DOHH2 (cell line): ENCODE measurements at regions not wholly inside any gene's neighbourhood (a gene's known extent, or its start where the extent isn't known, plus 50 kb on each side); places are given as distances from the start of the nearest gene placed in this dataset.
"Not testable (repeated sequence)": the region's sequence is repeated elsewhere in the genome, so short reads cannot be mapped to it uniquely, and the experiment has no call there.

ENCODE experiments used
- H3F3A ChIP-seq: fragments of 200-600 bp; sonication (generic), shearing (Covaris generic); 2 replicates; pipeline ENCODE4 v1.6.0; 2016; ENCODE audit warnings: antibody characterized with exemption, mild to moderate bottlenecking; ENCODE audit not compliant: control insufficient read depth, insufficient read depth
- H3K27ac ChIP-seq: fragments of 200-600 bp; sonication (generic); 2 replicates; pipeline ENCODE4 v1.5.1; 2014; ENCODE audit warnings: low read depth, mild to moderate bottlenecking, low read length, moderate library complexity
- H3K27me3 ChIP-seq: fragments of 200-600 bp; sonication (generic); 2 replicates; pipeline ENCODE4 v1.6.1; 2014; ENCODE audit warnings: mild to moderate bottlenecking, low read length, mixed read lengths; ENCODE audit not compliant: control insufficient read depth
- H3K36me3 ChIP-seq: fragments of 200-600 bp; sonication (generic); 2 replicates; pipeline ENCODE4 v1.6.1; 2014; ENCODE audit warnings: mild to moderate bottlenecking, low read length, moderate library complexity, mixed read lengths; ENCODE audit not compliant: control insufficient read depth
- H3K4me1 ChIP-seq: fragments of 200-600 bp; sonication (generic); 2 replicates; pipeline ENCODE4 v1.6.1; 2014; ENCODE audit warnings: mild to moderate bottlenecking, low read length, mixed read lengths; ENCODE audit not compliant: control insufficient read depth
- H3K4me2 ChIP-seq: fragments of 200-600 bp; sonication (generic); 2 replicates; pipeline ENCODE4 v1.6.0; 2014; ENCODE audit warnings: mild to moderate bottlenecking, low read length, moderate library complexity
- H3K4me3 ChIP-seq: fragments of 200-600 bp; sonication (generic); 2 replicates; pipeline ENCODE4 v1.5.1; 2014; ENCODE audit warnings: mild to moderate bottlenecking, low read length, mixed read lengths
- H3K79me2 ChIP-seq: fragments of 200-600 bp; sonication (generic); 2 replicates; pipeline ENCODE4 v1.6.1; 2014; ENCODE audit warnings: mild to moderate bottlenecking, low read length, mixed read lengths; ENCODE audit not compliant: control insufficient read depth
- H3K9me2 ChIP-seq: fragments of 200-600 bp; sonication (generic); replicated peaks from 2 replicates; pipeline ENCODE4 v1.6.1; 2014; ENCODE audit warnings: mild to moderate bottlenecking, low read length, mixed read lengths; ENCODE audit not compliant: control insufficient read depth
- H3K9me3 ChIP-seq: fragments of 200-600 bp; sonication (generic); 2 replicates; pipeline ENCODE4 v1.6.1; 2014; ENCODE audit warnings: antibody characterized with exemption, low read length, mixed read lengths; ENCODE audit not compliant: control insufficient read depth, insufficient read depth
- H4K20me1 ChIP-seq: fragments of 200-600 bp; sonication (generic); 2 replicates; pipeline ENCODE4 v1.6.0; 2014; ENCODE audit warnings: low read depth, mild to moderate bottlenecking, antibody characterized with exemption, low read length, moderate library complexity; ENCODE audit not compliant: control insufficient read depth, insufficient read depth
- EZH2phosphoT487 ChIP-seq: fragments of 200-600 bp; sonication (generic); IDR thresholded peaks from 2 replicates; pipeline ENCODE4 v1.6.1; 2017; ENCODE audit warnings: borderline replicate concordance, mild to moderate bottlenecking, antibody characterized with exemption, low read length, moderate library complexity, mixed read lengths
- TF ChIP-seq, protein P1 (sequence below): fragments of 200-600 bp; sonication (generic); IDR thresholded peaks from one replicate; pipeline ENCODE4 v1.5.1; 2014; ENCODE audit warnings: antibody characterized with exemption, mild to moderate bottlenecking, low read depth, low read length; ENCODE audit not compliant: poor library complexity, severe bottlenecking

DNA sequence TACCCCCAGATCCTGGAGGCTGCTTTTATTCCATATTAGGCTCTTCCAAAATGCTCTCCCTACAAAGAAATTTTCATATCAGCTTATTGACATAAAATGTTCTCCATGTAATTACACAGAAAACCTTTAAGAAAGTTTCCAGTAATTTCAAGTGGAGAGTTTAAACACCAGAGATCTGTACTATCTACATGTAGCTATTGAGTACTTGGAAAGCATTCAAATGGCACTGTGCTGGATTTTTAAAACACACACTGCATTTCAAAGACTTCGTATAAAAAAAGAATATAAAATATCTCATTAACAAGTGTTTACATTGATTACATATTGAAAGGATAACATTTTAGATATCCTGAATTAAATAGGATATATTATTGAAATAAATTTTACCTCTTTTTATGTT is 182.4 kb upstream of the ZNF521 start:
- Histone ChIP-seq H3K4me2 (no peak overlapping the region), H4K20me1 (no peaks in the 10 kb centered on the region)
- TF ChIP-seq EZH2phosphoT487, result no peak
- TF ChIP-seq, protein P1, sequence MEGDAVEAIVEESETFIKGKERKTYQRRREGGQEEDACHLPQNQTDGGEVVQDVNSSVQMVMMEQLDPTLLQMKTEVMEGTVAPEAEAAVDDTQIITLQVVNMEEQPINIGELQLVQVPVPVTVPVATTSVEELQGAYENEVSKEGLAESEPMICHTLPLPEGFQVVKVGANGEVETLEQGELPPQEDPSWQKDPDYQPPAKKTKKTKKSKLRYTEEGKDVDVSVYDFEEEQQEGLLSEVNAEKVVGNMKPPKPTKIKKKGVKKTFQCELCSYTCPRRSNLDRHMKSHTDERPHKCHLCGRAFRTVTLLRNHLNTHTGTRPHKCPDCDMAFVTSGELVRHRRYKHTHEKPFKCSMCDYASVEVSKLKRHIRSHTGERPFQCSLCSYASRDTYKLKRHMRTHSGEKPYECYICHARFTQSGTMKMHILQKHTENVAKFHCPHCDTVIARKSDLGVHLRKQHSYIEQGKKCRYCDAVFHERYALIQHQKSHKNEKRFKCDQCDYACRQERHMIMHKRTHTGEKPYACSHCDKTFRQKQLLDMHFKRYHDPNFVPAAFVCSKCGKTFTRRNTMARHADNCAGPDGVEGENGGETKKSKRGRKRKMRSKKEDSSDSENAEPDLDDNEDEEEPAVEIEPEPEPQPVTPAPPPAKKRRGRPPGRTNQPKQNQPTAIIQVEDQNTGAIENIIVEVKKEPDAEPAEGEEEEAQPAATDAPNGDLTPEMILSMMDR, result no peak

DNA sequence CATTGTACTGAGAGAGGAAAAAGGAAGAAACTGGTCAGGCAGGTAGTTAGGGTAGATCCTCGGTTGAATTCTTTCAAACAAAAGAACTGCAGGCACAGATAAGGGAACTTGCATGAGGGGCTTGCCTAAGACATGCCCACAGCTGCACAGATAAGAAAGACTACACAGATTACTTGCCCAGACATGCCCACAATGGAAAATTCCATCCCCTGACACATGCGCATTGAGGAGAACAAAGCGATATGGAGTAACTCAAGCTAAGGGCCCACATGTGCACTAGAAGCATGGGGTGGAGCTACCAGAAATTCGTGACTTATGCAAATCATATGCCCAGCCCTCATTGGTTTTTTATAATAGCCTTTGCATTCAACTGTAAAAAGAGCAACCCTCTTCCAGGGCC is 181.3 kb upstream of the ZNF521 start:
- TF ChIP-seq, protein P1, result no peak
- TF ChIP-seq EZH2phosphoT487, result no peak

More for the DNA sequence above, 182.4 kb upstream of the ZNF521 start:
- Histone ChIP-seq H3K27ac (no peak overlapping the region), H3K9me3 (no peaks in the 10 kb centered on the region), H3K4me1 (peaks cover 5% of the 10 kb centered on the region; the same call in 1 of the 2 replicates), H3K4me3 (no peak overlapping the region), H3K27me3 (no peaks in the 10 kb centered on the region), H3K9me2 (no peaks in the 10 kb centered on the region), H3K79me2 (no peaks in the 10 kb centered on the region), H3K36me3 (no peaks in the 10 kb centered on the region), H3F3A (no peaks in the 10 kb centered on the region)

DNA sequence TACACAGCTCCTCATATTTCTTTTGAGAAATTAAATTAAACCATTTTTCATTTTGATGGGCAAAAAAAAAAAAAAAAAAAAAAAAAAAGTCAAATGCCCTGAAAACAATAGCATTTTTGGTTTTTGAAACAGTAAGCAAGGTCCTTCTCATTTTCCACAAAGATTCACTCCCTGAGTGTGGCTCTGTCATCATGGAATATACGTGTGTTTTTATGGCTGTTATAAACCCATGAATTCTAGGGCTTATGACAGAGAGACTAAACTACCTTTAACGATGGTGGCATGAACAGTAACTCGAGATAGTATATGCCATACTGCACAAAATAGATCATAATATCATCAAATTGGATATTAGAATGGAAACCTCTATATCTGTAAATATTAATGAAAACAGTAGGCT is 179.2 kb upstream of the ZNF521 start:
- no peak for TF ChIP-seq EZH2phosphoT487
- TF ChIP-seq, protein P1, result no peak
- H3K9me3 ChIP-seq, result no peaks in the 10 kb centered on the region
- no peaks in the 10 kb centered on the region for H3K79me2 ChIP-seq
- H3K9me2 ChIP-seq, result no peaks in the 10 kb centered on the region
- no peaks in the 10 kb centered on the region for H3F3A ChIP-seq
- no peaks in the 10 kb centered on the region for H3K36me3 ChIP-seq
- H3K27me3 ChIP-seq, result no peaks in the 10 kb centered on the region
- H3K4me3 ChIP-seq, result no peak overlapping the region
- H3K4me2 ChIP-seq, result no peak overlapping the region
- no peaks in the 10 kb centered on the region for H4K20me1 ChIP-seq
- no peak overlapping the region for H3K27ac ChIP-seq
- H3K4me1 ChIP-seq, result peaks cover 14% of the 10 kb centered on the region

More for the DNA sequence above, 181.3 kb upstream of the ZNF521 start:
- Histone ChIP-seq H3K27ac (no peak overlapping the region), H3K36me3 (no peaks in the 10 kb centered on the region), H3K4me3 (no peak overlapping the region), H3F3A (no peaks in the 10 kb centered on the region), H3K9me2 (no peaks in the 10 kb centered on the region), H3K27me3 (no peaks in the 10 kb centered on the region), H3K4me1 (peaks cover 5% of the 10 kb centered on the region; the same call in 1 of the 2 replicates), H3K9me3 (no peaks in the 10 kb centered on the region), H4K20me1 (no peaks in the 10 kb centered on the region), H3K79me2 (no peaks in the 10 kb centered on the region), H3K4me2 (no peak overlapping the region)

DNA sequence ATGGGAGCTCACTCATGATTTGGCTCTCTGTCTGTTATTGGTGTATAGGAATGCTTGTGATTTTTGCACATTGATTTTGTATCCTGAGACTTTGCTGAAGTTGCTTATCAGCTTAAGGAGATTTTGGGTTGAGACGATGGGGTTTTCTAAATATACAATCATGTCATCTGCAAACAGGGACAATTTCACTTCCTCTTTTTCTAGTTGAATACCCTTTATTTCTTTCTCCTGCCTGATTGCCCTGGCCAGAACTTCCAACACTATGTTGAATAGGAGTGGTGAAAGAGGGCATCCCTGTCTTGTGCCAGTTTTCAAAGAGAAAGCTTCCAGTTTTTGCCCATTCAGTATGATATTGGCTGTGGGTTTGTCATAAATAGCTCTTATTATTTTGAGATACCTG is 173.8 kb upstream of the ZNF521 start:
- H3K36me3 ChIP-seq, H4K20me1 ChIP-seq, H3F3A ChIP-seq, H3K27ac ChIP-seq, H3K27me3 ChIP-seq, H3K79me2 ChIP-seq, H3K9me3 ChIP-seq, H3K9me2 ChIP-seq, H3K4me3 ChIP-seq: not testable (repeated sequence)
- Histone ChIP-seq H3K4me2 (peak overlapping the region; percentile 24; the same call in 1 of the 2 replicates), H3K4me1 (peaks cover 19% of the 10 kb centered on the region)
